ENCODE measurements at regions not wholly inside any gene's neighbourhood (a gene's known extent, or its start where the extent isn't known, plus 50 kb on each side); places are given as distances from the start of the nearest gene placed in this dataset.

DNA sequence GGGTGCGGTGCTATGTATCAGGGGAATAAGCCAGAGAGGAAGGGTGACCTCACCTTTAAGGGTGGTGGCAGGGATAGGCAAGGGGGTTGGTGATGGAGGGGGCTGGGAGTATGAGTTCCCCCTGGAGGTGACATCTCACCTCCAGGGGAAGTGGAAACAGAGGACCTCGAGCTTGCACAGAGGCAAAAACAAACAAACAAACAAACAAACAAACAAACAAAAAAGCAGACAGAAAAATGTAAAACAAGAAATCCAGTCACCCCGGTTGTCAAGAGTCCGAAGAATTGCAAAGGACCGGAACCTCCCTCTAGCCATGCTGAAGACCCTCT is 112.2 kb upstream of the MYL2 start:
- DNase-seq (ENCODE audit: low read depth): no peak
- no peak overlapping the region for H3K4me3 ChIP-seq (ENCODE audit: low read depth, low read length)
- no peak for TF ChIP-seq CTCF (IDR thresholded peaks at IDR 0.05; ENCODE audit: control insufficient read depth, extremely low read depth, insufficient read depth)

- TF ChIP-seq CTCF (IDR thresholded peaks at IDR 0.05; ENCODE audit: control insufficient read depth, extremely low read depth, insufficient read depth): no peak
- DNase-seq (ENCODE audit: low read depth): no peak
- no peak overlapping the region for H3K4me3 ChIP-seq (ENCODE audit: low read depth, low read length)
Measured at GRCh38 chr12:111031916-111032590, 111.7 kb upstream of the MYL2 start.

DNA sequence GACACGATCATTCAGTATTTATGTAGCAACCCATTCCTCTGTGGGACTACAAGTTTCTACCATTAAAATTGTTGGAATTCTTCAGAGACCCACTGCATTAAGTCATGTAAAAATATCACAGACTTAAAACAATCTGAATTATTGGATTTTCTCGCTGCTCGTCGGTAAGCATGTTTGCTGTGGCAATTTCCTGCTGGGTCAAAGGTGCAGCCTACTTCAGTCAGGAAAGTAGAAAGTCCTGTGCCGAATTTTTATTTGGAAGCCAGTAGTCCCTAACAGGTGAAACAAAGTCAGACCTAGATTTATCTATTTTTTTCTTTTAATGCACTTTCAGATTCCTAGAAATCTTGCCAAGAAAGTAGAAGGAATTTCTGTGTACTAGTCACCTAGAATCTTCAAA is 110.4 kb upstream of the MYL2 start:
- no peak for TF ChIP-seq CTCF (IDR thresholded peaks at IDR 0.05; ENCODE audit: control insufficient read depth, extremely low read depth, insufficient read depth)
- no peak overlapping the region for H3K4me3 ChIP-seq (ENCODE audit: low read depth, low read length)
- DNase-seq (ENCODE audit: low read depth): no peak

DNA sequence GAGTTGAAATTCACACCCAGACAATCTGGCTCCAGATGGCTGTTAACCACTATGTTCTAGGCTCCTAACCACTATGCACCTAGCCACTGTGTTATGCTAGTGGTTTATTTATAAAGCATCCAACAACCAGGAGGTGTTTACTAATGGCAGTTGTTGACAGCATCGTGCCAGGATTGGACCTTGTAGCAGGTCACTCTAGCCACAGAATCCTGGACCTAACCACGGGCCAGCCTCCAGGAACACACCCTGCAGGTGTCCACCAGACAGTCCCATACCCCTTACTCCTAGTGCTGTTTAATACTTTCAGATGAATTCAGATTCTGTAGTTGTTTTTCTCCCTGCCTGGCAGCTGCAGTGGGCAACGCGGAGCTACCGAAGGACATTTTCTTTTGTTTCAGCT is 109.4 kb upstream of the MYL2 start:
- TF ChIP-seq CTCF (IDR thresholded peaks at IDR 0.05; ENCODE audit: control insufficient read depth, extremely low read depth, insufficient read depth): no peak
- no peak for DNase-seq (ENCODE audit: low read depth)
- no peak overlapping the region for H3K4me3 ChIP-seq (ENCODE audit: low read depth, low read length)

DNA sequence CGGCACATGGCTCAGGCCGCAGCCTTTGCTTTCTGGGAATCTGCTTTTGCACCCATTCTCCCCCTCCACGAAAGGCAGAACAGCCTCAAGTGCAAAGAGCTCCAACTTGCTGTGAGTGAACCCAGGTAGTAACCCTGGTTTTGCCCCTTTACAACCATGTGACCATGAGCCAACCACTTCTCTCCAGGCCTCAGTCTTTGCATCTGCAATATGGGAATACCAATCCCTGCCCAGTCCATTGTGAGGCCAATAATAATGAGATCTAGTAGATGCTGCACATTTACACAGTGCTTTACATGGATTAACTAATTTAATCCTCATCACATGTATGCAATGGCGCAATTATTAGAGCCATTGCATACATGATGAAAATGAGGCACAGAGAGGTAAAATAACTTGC is 108.9 kb upstream of the MYL2 start:
- H3K4me3 ChIP-seq (ENCODE audit: low read depth, low read length): no peak overlapping the region
- DNase-seq (ENCODE audit: low read depth): no peak
- no peak for TF ChIP-seq CTCF (IDR thresholded peaks at IDR 0.05; ENCODE audit: control insufficient read depth, extremely low read depth, insufficient read depth)

- no peak overlapping the region for H3K4me3 ChIP-seq (ENCODE audit: low read depth, low read length)
- TF ChIP-seq CTCF (IDR thresholded peaks at IDR 0.05; ENCODE audit: control insufficient read depth, extremely low read depth, insufficient read depth): no peak
- no peak for DNase-seq (ENCODE audit: low read depth)
Measured at GRCh38 chr12:111028830-111029229, 108.5 kb upstream of the MYL2 start.

GRCh38 chr12:111027431-111027830 is 107.1 kb upstream of the MYL2 start:
- no peak for DNase-seq (ENCODE audit: low read depth)
- H3K4me3 ChIP-seq (ENCODE audit: low read depth, low read length): no peak overlapping the region
- TF ChIP-seq CTCF (IDR thresholded peaks at IDR 0.05; ENCODE audit: control insufficient read depth, extremely low read depth, insufficient read depth): no peak
